ENCODE measurements at regions not wholly inside any gene's neighbourhood (a gene's known extent, or its start where the extent isn't known, plus 50 kb on each side); places are given as distances from the start of the nearest gene placed in this dataset.

DNA sequence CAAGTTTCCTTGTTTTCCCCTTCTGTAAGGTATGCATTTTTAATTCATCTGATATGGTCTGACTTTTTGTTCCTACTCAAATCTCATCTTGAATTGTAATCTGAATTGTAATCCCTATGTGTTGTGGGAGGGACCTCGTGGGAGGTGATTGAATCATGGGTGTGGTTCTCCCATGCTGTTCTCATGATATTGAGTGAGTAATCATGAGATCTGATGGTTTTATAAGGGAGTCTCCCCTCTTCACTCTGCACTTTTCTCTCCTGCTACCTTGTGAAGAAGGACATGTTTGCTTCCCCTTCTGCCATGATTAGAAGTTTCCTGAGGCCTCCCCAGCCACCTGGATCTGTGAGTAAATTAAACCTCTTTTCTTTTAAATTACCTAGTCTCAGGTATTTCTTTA is 476.1 kb downstream of the LPIN1 start:
- no peaks in the 10 kb centered on the region for H3K36me3 ChIP-seq (ENCODE audit: control insufficient read depth, insufficient read depth, low read length, severe bottlenecking)
- DNase-seq (ENCODE audit: low read depth): no peak
- H3K9ac ChIP-seq (ENCODE audit: low read length): no peak overlapping the region
- no peaks in the 10 kb centered on the region for H3K4me1 ChIP-seq (ENCODE audit: control insufficient read depth, insufficient read depth, low read length)
- H3K27me3 ChIP-seq (replicated peaks; ENCODE audit: control insufficient read depth, insufficient read depth, low read length): no peaks in the 10 kb centered on the region
- H3K4me3 ChIP-seq (ENCODE audit: low read length): no peak overlapping the region
- H3K9me3 ChIP-seq (ENCODE audit: control insufficient read depth, low read length): peaks cover 15% of the 10 kb centered on the region

DNA sequence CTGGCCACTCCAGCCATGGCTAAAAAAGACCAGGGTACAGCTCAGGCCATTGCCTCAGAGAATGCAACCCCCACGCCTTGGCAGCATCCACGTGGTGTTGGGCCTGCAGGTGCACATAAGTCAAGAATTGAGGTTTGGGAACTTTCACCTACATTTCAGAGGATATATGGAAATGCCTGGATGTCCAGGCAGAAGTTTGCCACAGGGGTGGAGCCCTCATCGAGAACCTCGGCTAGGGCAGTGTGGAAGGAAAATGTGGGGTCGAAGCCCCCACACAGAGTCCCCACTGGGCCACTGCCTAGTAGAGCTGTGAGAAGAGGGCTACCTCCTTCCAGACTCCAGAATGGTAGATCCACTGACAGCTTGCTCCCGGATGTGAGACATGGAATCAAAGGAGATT is 477.3 kb downstream of the LPIN1 start:
- Histone ChIP-seq H3K27me3 (replicated peaks; ENCODE audit: control insufficient read depth, insufficient read depth, low read length) (no peaks in the 10 kb centered on the region), H3K9me3 (ENCODE audit: control insufficient read depth, low read length) (peaks cover 15% of the 10 kb centered on the region), H3K4me1 (ENCODE audit: control insufficient read depth, insufficient read depth, low read length) (peaks cover 8% of the 10 kb centered on the region), H3K9ac (ENCODE audit: low read length) (no peak overlapping the region), H3K36me3 (ENCODE audit: control insufficient read depth, insufficient read depth, low read length, severe bottlenecking) (no peaks in the 10 kb centered on the region), H3K4me3 (ENCODE audit: low read length) (no peak overlapping the region)
- DNase-seq (ENCODE audit: low read depth): no peak

DNA sequence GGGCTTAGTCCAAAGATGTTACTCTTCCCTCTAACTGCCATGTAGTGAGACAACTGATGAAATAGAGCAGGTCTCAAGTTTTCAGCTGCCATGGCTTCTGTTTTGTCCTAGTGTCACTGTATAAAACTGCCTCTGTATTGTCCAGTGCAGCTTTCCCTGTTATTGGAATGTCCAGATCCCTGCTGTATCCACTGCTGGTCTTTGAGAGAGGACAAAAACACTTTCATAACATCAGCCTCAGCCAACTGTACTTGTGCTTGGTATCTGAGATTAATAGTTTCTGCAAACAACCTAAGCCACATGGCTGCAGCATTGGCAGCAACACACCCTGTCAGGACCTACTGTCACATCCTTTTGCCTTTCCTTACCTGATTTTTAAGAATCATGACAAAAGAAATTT is 480.2 kb downstream of the LPIN1 start:
- no peak for DNase-seq (ENCODE audit: low read depth)
- peaks cover 15% of the 10 kb centered on the region for H3K9me3 ChIP-seq (ENCODE audit: control insufficient read depth, low read length)
- no peak overlapping the region for H3K9ac ChIP-seq (ENCODE audit: low read length)
- H3K27me3 ChIP-seq (replicated peaks; ENCODE audit: control insufficient read depth, insufficient read depth, low read length): no peaks in the 10 kb centered on the region
- no peak overlapping the region for H3K4me3 ChIP-seq (ENCODE audit: low read length)
- peaks cover 19% of the 10 kb centered on the region for H3K4me1 ChIP-seq (ENCODE audit: control insufficient read depth, insufficient read depth, low read length)
- H3K36me3 ChIP-seq (ENCODE audit: control insufficient read depth, insufficient read depth, low read length, severe bottlenecking): no peaks in the 10 kb centered on the region

DNA sequence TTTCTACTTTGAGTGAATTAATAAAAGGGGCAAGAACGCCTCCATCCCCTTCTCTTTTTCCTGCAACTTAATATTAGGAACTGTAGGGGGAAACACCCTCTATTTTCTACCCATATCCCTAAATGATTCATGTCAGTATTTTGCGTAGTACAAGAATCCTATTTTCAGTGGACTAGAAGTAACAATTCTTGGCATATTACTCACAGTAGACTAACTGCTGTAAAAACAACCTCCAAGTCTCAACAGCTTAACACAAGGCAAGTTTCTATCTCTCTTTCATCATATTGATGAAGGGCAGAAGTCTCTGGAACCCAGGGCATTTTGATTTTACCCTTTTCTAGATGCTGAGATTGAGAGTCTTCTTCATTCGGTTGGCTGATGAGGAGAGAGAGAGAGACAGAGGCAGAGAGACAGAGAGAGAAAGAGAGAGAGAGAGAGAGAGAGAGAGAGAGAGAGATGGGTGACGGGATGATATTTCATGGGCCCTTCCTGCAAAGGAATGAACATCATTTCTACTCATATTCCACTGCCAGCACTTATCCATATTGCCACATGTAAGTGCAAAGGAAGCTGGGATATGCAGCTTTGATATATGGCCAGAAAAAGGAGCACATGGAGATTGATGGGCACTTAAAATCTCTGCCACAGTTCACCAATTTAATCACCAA is 481.6 kb downstream of the LPIN1 start:
- H3K36me3 ChIP-seq (ENCODE audit: control insufficient read depth, insufficient read depth, low read length, severe bottlenecking): no peaks in the 10 kb centered on the region
- DNase-seq (ENCODE audit: low read depth): peak; percentile 65
- H3K4me1 ChIP-seq (ENCODE audit: control insufficient read depth, insufficient read depth, low read length): peaks cover 28% of the 10 kb centered on the region

DNA sequence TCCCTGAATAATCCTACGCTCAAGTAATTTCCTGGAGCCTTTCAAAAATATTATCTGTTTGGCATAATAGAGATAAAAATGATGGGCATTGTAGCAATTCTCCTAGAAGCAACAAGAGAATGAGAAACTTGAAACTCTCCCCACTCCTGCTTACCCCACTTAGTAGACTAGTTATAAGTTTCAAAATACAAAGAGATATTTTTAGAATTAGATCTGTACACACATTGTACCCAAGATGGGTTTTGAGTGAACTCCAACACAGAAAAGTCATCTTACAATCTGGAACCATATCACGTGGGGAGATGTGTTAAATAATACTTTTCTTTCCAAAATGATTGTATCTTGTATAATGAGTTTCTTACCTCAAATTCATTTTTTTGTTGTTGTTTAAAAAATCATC is 484.9 kb downstream of the LPIN1 start:
- H3K4me1 ChIP-seq (ENCODE audit: control insufficient read depth, insufficient read depth, low read length): peaks cover 31% of the 10 kb centered on the region
- no peaks in the 10 kb centered on the region for H3K36me3 ChIP-seq (ENCODE audit: control insufficient read depth, insufficient read depth, low read length, severe bottlenecking)
- no peaks in the 10 kb centered on the region for H3K27me3 ChIP-seq (replicated peaks; ENCODE audit: control insufficient read depth, insufficient read depth, low read length)
- H3K9ac ChIP-seq (ENCODE audit: low read length): no peak overlapping the region
- no peak overlapping the region for H3K4me3 ChIP-seq (ENCODE audit: low read length)
- no peak for DNase-seq (ENCODE audit: low read depth)
- no peaks in the 10 kb centered on the region for H3K9me3 ChIP-seq (ENCODE audit: control insufficient read depth, low read length)

More for the DNA sequence above, 481.6 kb downstream of the LPIN1 start:
- H3K9ac ChIP-seq (ENCODE audit: low read length): no peak overlapping the region
- H3K27me3 ChIP-seq (replicated peaks; ENCODE audit: control insufficient read depth, insufficient read depth, low read length): no peaks in the 10 kb centered on the region
- H3K4me3 ChIP-seq (ENCODE audit: low read length): no peak overlapping the region
- H3K9me3 ChIP-seq (ENCODE audit: control insufficient read depth, low read length): peaks cover 15% of the 10 kb centered on the region

DNA sequence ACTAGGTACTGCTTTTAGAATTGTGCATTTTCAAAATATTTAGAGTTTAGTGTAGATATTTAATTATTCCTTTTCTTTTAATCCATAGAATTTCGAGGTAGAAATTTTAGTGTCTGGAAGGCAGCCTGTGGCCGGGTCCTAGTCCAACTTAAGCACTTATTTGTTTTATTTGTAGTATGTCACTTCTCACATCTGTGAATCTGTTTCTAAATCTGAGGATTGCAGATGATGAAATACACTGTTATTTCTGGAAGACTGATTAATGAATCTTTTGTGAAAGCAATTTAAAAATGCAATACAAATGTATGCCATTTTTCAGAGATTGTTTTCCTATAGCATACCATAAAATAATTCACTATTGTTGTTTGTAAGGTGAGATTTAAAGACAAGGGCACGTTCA is 483.9 kb upstream of the TRIB2 start:
- peak; percentile 47 for DNase-seq (ENCODE audit: low read depth)
- peaks cover 30% of the 10 kb centered on the region for H3K4me1 ChIP-seq (ENCODE audit: control insufficient read depth, insufficient read depth, low read length)
- no peaks in the 10 kb centered on the region for H3K36me3 ChIP-seq (ENCODE audit: control insufficient read depth, insufficient read depth, low read length, severe bottlenecking)
- no peaks in the 10 kb centered on the region for H3K9me3 ChIP-seq (ENCODE audit: control insufficient read depth, low read length)
- H3K9ac ChIP-seq (ENCODE audit: low read length): no peak overlapping the region
- no peak overlapping the region for H3K4me3 ChIP-seq (ENCODE audit: low read length)
- H3K27me3 ChIP-seq (replicated peaks; ENCODE audit: control insufficient read depth, insufficient read depth, low read length): no peaks in the 10 kb centered on the region

DNA sequence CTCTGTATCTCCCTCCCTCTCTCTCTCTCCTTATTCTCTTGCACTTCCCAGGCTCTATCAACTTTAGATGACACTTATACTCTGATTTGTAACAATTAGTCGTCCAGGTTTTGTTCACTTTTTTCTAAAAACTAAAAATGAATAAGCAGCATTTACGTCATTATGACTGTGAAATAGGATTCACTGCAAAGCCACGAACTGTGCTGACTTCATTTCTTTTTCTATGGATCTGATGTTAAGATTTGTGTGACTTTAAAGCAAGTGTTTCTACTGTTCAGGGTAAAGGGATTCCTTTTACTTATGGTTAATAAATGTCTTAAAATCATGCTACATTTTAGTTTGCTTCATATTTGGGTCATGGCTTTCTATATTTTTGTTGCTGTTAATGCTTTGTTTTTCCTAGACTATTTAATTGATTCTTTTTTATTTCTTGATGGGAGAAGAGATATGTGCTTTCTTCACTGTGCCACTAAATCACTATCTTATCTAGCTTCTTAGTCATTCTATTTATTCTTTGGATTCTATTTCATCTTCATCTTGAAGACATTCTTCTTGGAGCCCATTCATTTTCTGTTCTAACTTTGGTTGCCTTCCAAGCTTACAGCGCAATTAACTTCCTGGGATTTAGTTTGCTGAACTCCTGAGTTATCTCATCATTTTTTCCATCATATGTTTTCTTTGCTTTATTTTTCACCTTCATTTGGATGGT is 480.4 kb upstream of the TRIB2 start:
- H3K4me3 ChIP-seq (ENCODE audit: low read length): no peak overlapping the region
- H3K27me3 ChIP-seq (replicated peaks; ENCODE audit: control insufficient read depth, insufficient read depth, low read length): no peaks in the 10 kb centered on the region
- no peak for DNase-seq (ENCODE audit: low read depth)
- no peaks in the 10 kb centered on the region for H3K9me3 ChIP-seq (ENCODE audit: control insufficient read depth, low read length)
- H3K9ac ChIP-seq (ENCODE audit: low read length): no peak overlapping the region
- H3K36me3 ChIP-seq (ENCODE audit: control insufficient read depth, insufficient read depth, low read length, severe bottlenecking): no peaks in the 10 kb centered on the region
- H3K4me1 ChIP-seq (ENCODE audit: control insufficient read depth, insufficient read depth, low read length): peaks cover 22% of the 10 kb centered on the region

DNA sequence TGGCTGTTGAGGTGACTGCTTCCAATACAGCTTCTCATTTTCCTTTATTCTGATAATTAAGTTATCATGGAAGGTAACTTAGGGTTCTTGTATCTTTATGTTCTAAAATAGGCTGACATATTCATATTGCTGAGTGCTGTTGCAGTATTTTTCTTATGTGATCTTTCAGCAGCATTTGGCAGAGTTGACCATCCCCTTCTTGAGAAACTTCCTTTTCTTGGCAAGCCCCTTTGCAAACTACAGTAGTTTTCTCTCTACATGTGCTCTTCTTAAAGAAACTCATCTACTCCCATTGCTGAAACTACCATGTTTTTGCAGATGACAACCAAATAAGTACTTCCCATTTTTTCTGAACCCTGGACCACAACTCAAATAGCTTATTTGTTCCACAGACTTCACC is 476.5 kb upstream of the TRIB2 start:
- Histone ChIP-seq H3K9ac (ENCODE audit: low read length) (no peak overlapping the region), H3K9me3 (ENCODE audit: control insufficient read depth, low read length) (no peaks in the 10 kb centered on the region), H3K4me1 (ENCODE audit: control insufficient read depth, insufficient read depth, low read length) (peaks cover 6% of the 10 kb centered on the region), H3K27me3 (replicated peaks; ENCODE audit: control insufficient read depth, insufficient read depth, low read length) (no peaks in the 10 kb centered on the region), H3K36me3 (ENCODE audit: control insufficient read depth, insufficient read depth, low read length, severe bottlenecking) (no peaks in the 10 kb centered on the region), H3K4me3 (ENCODE audit: low read length) (no peak overlapping the region)
- DNase-seq (ENCODE audit: low read depth): no peak

DNA sequence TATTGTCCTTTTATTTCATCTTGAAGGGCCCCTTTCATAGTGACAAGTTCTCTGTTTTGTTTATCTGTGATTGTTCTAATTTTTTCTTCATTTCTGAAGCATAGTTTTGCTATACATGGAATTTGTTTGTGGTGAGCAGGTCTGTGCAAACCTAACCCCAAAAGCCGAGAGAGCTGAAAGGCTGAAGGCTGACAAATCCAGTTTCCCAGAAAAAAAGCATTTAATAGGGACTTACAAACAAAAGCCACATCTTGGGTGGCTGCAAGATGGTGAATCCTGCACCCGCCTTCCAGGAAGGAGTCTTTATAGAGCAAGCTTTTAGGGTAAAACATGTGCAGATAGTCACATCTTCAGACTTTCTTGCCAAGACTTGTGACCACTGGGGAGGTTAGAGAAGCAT is 473.4 kb upstream of the TRIB2 start:
- Histone ChIP-seq H3K27me3 (replicated peaks; ENCODE audit: control insufficient read depth, insufficient read depth, low read length) (no peaks in the 10 kb centered on the region), H3K4me3 (ENCODE audit: low read length) (no peak overlapping the region), H3K4me1 (ENCODE audit: control insufficient read depth, insufficient read depth, low read length) (peaks cover 6% of the 10 kb centered on the region), H3K9me3 (ENCODE audit: control insufficient read depth, low read length) (no peaks in the 10 kb centered on the region), H3K9ac (ENCODE audit: low read length) (no peak overlapping the region), H3K36me3 (ENCODE audit: control insufficient read depth, insufficient read depth, low read length, severe bottlenecking) (no peaks in the 10 kb centered on the region)
- no peak for DNase-seq (ENCODE audit: low read depth)

DNA sequence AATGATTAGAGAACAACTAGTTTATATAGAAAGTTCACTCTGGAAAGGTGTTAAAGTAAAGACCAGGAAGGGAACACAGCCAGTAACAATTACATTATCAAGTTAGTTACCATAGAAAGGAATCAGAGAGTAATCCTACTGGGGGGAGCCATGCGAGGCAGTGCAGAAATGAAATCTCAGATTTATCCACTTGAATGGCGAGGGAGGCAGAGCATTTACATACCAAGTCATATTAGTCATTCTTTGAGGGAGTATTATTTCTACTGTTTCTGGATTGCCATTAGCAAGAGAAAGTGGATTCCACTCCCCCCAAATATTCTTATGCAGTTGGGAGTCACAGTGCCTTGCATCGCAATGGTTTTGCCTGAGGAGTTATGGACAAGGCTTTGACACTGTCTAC is 472.7 kb upstream of the TRIB2 start:
- H3K9ac ChIP-seq (ENCODE audit: low read length): no peak overlapping the region
- DNase-seq (ENCODE audit: low read depth): no peak
- no peaks in the 10 kb centered on the region for H3K9me3 ChIP-seq (ENCODE audit: control insufficient read depth, low read length)
- no peak overlapping the region for H3K4me3 ChIP-seq (ENCODE audit: low read length)
- H3K4me1 ChIP-seq (ENCODE audit: control insufficient read depth, insufficient read depth, low read length): peaks cover 6% of the 10 kb centered on the region
- no peaks in the 10 kb centered on the region for H3K27me3 ChIP-seq (replicated peaks; ENCODE audit: control insufficient read depth, insufficient read depth, low read length)
- H3K36me3 ChIP-seq (ENCODE audit: control insufficient read depth, insufficient read depth, low read length, severe bottlenecking): no peaks in the 10 kb centered on the region

DNA sequence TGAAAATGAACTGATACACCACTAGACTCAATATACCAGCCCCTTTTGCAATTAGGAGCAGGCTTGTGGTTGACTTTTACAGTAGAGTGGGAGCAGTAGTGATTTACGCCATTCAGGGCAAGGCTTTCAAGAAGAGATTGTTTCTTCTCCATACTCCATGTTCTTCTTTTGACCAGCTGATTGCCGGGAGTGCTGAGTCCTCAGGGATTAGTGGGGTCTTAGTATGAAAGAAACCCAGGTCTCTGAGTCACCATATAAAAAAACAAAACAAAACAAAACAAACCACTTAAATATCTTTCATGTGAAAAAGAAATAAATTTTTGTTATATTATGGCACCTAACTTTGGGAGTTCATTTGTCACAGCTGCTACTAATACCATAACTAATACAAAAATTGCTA is 465.6 kb upstream of the TRIB2 start:
- Histone ChIP-seq H3K36me3 (ENCODE audit: control insufficient read depth, insufficient read depth, low read length, severe bottlenecking) (no peaks in the 10 kb centered on the region), H3K4me1 (ENCODE audit: control insufficient read depth, insufficient read depth, low read length) (no peaks in the 10 kb centered on the region), H3K9ac (ENCODE audit: low read length) (no peak overlapping the region), H3K27me3 (replicated peaks; ENCODE audit: control insufficient read depth, insufficient read depth, low read length) (no peaks in the 10 kb centered on the region), H3K4me3 (ENCODE audit: low read length) (no peak overlapping the region), H3K9me3 (ENCODE audit: control insufficient read depth, low read length) (no peaks in the 10 kb centered on the region)
- no peak for DNase-seq (ENCODE audit: low read depth)

DNA sequence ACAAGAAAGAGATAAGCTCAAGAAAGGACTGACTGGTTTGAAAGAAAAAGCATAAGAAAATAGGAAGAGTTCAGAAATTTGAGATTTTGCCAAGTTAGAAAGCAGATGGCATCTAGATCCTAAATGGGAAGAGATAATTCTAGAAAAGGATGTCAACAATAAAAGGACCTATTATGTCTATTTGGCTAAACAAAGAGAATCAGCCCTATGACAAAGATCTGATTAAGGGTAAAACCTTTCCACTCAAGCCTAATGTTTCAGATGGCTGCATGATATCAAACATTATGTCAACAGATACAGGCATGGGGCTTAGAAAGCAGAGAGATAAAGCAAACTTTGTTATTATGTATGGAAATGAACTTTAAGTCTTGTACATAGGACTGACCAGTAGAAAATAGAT is 465.0 kb upstream of the TRIB2 start:
- Histone ChIP-seq H3K9me3 (ENCODE audit: control insufficient read depth, low read length) (no peaks in the 10 kb centered on the region), H3K9ac (ENCODE audit: low read length) (no peak overlapping the region), H3K4me1 (ENCODE audit: control insufficient read depth, insufficient read depth, low read length) (no peaks in the 10 kb centered on the region), H3K27me3 (replicated peaks; ENCODE audit: control insufficient read depth, insufficient read depth, low read length) (no peaks in the 10 kb centered on the region), H3K4me3 (ENCODE audit: low read length) (no peak overlapping the region), H3K36me3 (ENCODE audit: control insufficient read depth, insufficient read depth, low read length, severe bottlenecking) (no peaks in the 10 kb centered on the region)
- no peak for DNase-seq (ENCODE audit: low read depth)

Data from adipocyte (in vitro differentiated cells).